ENCODE measurements at regions not wholly inside any gene's neighbourhood (a gene's known extent, or its start where the extent isn't known, plus 50 kb on each side); places are given as distances from the start of the nearest gene placed in this dataset.

- TF ChIP-seq LEF1 (IDR thresholded peaks at IDR 0.05; ENCODE audit: borderline replicate concordance): no peak
- TF ChIP-seq ARNT (IDR thresholded peaks at IDR 0.05): no peak
- TF ChIP-seq FOXM1 (IDR thresholded peaks at IDR 0.05; ENCODE audit: borderline replicate concordance): no peak
- no peak for TF ChIP-seq ELF4 (IDR thresholded peaks at IDR 0.05)
- no peak for TF ChIP-seq FOXA1 (IDR thresholded peaks at IDR 0.05)
- no peak for TF ChIP-seq FOXK2 (IDR thresholded peaks at IDR 0.05)
- TF ChIP-seq SP1 (IDR thresholded peaks at IDR 0.05): no peak
- no peak for TF ChIP-seq CTBP1 (IDR thresholded peaks at IDR 0.05; ENCODE audit: borderline replicate concordance)
- TF ChIP-seq BHLHE40 (IDR thresholded peaks at IDR 0.05; ENCODE audit: borderline replicate concordance): no peak
- no peak for TF ChIP-seq ZNF384 (IDR thresholded peaks at IDR 0.05)
- TF ChIP-seq HDGF (IDR thresholded peaks at IDR 0.05; ENCODE audit: borderline replicate concordance): no peak
- TF ChIP-seq SUZ12 (IDR thresholded peaks at IDR 0.05): no peak
These were observed 131.8 kb upstream of the SRSF6 start for GRCh38 chr20:43325926-43326325.
